ENCODE measurements at regions not wholly inside any gene's neighbourhood (a gene's known extent, or its start where the extent isn't known, plus 50 kb on each side); places are given as distances from the start of the nearest gene placed in this dataset.
"Not testable (repeated sequence)": the region's sequence is repeated elsewhere in the genome, so short reads cannot be mapped to it uniquely, and the experiment has no call there.

DNA sequence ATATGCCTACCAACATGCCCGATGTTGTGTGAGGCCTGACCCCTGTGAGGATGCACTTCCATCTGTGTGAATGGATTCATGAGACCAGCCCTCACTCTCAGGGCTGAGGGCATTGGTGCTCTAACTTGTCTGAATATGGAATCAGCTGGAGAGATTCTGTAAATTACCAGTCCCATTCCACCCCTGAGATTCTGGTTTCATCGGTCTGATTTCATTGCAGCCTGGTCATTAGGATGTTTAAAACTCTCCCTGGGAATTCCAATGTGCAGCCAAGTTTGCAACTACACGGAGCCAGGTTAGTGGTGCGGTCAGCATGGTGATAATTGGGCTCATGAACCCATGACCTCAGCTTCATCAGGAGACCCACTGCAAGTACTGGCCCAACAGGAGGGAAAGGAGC is 51.4 kb upstream of the TP53BP2 start:
- H3K4me3 ChIP-seq (ENCODE audit: low read length); H3K79me2 ChIP-seq (ENCODE audit: low read length); H3K4me1 ChIP-seq (ENCODE audit: low read length); H3K27ac ChIP-seq (ENCODE audit: low read length); H4K20me1 ChIP-seq (ENCODE audit: insufficient read depth, low read length); H3K9me2 ChIP-seq (replicated peaks; ENCODE audit: insufficient read depth, low read length); H3K9ac ChIP-seq (ENCODE audit: low read length); H3K27me3 ChIP-seq (replicated peaks; ENCODE audit: insufficient read depth, low read length); H3K36me3 ChIP-seq (replicated peaks; ENCODE audit: insufficient read depth, low read length); H3K9me3 ChIP-seq (replicated peaks; ENCODE audit: insufficient read depth, low read length); H2AFZ ChIP-seq (ENCODE audit: low read length); H3K4me2 ChIP-seq (ENCODE audit: low read depth, low read length); DNase-seq; H3F3A ChIP-seq (ENCODE audit: insufficient read depth, low read length): not testable (repeated sequence)

- not testable (repeated sequence) for H3K4me3 ChIP-seq (ENCODE audit: low read length); H3K4me1 ChIP-seq (ENCODE audit: low read length); H3F3A ChIP-seq (ENCODE audit: insufficient read depth, low read length); H3K9me2 ChIP-seq (replicated peaks; ENCODE audit: insufficient read depth, low read length); H3K36me3 ChIP-seq (replicated peaks; ENCODE audit: insufficient read depth, low read length); H3K9ac ChIP-seq (ENCODE audit: low read length); H3K27me3 ChIP-seq (replicated peaks; ENCODE audit: insufficient read depth, low read length); H3K4me2 ChIP-seq (ENCODE audit: low read depth, low read length); H3K27ac ChIP-seq (ENCODE audit: low read length); H2AFZ ChIP-seq (ENCODE audit: low read length); H4K20me1 ChIP-seq (ENCODE audit: insufficient read depth, low read length); H3K79me2 ChIP-seq (ENCODE audit: low read length); H3K9me3 ChIP-seq (replicated peaks; ENCODE audit: insufficient read depth, low read length); DNase-seq
These were observed 50.2 kb upstream of the TP53BP2 start for GRCh38 chr1:223895950-223896349.

All from MM.1S (cell line).